Activated CD4-positive, alpha-beta T cell treated with anti-CD3 and anti-CD28 coated beads for 4 hours (primary cell): ENCODE measurements at regions not wholly inside any gene's neighbourhood (a gene's known extent, or its start where the extent isn't known, plus 50 kb on each side); places are given as distances from the start of the nearest gene placed in this dataset.
A peak's percentile ranks its signal among the peaks of the same experiment; 100 is the strongest.

Source experiments
- DNase-seq, 2 donors: peaks; one replicate each; pipeline ENCODE4 v3.0.0-alpha.2; 2020

DNA sequence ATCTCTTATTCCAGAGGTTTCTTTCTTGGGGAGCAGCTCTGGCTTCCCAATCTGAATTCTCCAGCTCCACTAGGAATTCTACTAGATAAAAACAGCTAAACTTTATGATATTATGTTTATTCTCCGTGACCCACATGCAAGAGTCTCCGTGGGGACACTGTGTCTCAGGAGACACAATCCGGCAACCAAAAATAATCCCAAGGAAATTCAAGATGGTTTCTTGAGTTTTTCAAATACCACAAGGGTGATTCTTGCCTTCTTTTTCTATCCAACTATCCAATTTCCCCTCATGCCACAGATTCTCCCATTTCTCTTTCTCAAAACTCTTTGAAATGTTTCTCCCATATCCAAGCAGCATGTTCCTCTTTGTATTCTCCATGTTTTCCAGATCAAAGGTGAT, 103.1 kb downstream of the FAS start:
- DNase-seq: no peak

- DNase-seq: no peak
Observed at GRCh38 chr10:89092981-89093380, 102.4 kb downstream of the FAS start.

DNA sequence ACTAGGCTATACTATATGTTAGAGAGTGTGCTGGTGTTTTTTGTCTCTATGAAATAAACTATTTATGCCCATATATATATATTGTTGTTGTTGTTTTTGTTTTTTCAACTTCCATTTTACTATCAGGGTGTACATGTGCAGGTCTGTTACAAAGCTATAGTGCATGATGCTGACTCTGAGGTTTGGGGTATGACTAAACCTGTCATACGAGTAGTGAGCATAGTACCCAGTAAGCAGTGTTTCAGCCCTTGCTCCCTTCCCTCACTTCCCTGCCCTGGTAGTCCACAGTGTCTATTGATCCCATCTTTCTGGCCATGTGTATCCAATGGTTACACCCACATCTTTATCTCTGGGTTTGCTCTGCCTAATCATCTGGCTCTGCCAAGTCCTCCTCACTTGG, 101.8 kb downstream of the FAS start:
- no peak for DNase-seq

GRCh38 chr10:89091496-89091895, 100.9 kb downstream of the FAS start:
- no peak for DNase-seq

GRCh38 chr10:89090756-89091445, 100.3 kb downstream of the FAS start:
- no peak for DNase-seq

- DNase-seq: peak in 1 of 2 donors; percentile 9
Observed at GRCh38 chr10:89086801-89087521, 96.4 kb downstream of the FAS start.

- no peak for DNase-seq
Observed at GRCh38 chr10:89085153-89085552, 94.6 kb downstream of the FAS start.

DNA sequence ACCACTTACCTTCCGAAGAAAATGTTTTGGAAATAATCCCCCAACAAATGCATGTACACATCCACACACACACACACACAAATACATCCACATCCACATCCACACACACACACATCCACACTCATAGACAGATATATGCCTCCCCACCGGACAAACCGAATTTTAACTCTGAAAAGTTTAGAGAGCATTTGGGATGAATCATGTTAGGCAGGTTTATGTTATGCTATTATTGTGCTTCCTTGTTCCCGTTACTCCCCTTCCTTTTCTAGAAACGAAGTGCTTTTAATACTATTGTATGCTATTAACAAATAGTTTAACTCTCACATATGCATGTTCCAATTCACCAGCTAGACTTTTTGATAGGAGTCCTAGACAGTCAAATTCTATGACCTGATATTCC, 91.5 kb downstream of the FAS start:
- no peak for DNase-seq

GRCh38 chr10:89080660-89081059, 90.1 kb downstream of the FAS start:
- DNase-seq: no peak

DNA sequence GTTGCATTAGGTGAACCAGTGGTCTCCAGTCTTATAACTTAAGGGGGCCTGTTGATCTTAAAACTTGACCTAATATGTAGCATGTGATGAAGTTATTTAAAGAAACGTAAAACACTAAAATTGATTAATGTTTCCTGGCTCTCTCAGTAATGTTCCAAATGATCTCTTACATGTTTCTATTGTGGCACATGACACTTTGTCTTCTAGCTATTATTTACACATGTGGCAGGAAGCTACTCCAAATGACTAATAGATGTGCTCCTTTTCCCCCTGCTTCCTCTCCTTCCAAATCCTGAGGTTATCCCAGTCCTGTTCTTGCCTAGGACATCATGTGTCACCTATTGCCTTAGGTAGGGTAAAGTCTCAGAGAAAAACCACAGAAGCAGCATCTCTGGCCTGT, 89.4 kb downstream of the FAS start:
- DNase-seq: no peak

DNA sequence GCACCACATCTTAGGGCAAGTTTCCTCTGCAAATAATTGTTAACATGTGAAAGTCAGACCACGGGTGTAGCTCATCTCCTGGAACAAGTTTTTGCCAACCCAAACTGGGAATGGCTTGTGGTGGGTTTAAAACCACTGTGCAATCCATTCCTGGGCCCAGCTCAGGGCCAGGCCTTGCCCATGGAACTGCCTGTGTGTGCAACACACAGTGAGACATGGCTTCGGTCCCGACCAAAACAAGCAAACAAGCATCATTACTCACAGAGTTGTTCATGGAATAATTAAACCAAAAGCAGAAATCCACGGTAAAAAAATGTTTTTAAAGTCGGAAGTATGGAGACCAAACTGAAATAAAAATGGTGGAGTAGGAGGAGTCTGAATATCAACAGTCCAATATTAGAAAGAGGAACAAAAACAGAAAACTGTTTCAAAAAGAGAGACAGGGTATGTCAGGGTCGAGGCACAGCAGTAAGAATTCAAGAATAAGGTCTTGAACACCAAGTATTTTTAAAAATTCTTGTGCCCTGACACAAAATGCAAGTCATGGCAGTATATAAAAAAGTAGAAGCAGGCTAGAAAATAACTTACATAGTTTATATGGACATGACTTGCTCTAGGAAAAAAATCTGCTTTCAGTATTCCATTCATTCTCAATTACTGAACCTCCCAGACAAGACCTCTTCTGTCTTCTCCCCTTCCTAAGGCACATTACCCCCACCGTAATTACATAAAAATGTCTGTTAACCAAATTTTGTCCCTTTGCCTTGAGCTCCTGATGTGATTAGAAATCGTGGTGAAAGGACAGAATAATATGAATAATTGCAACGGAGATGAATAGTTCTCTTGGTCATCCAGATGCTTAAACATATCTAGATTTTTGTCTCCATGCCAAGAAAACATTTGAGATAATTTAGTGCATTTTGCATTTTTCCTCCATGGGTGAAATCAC, 88.4 kb downstream of the FAS start:
- DNase-seq: no peak

GRCh38 chr10:89076120-89076519, 85.5 kb downstream of the FAS start:
- no peak for DNase-seq

GRCh38 chr10:89075631-89076030, 85.0 kb downstream of the FAS start:
- DNase-seq: no peak

DNA sequence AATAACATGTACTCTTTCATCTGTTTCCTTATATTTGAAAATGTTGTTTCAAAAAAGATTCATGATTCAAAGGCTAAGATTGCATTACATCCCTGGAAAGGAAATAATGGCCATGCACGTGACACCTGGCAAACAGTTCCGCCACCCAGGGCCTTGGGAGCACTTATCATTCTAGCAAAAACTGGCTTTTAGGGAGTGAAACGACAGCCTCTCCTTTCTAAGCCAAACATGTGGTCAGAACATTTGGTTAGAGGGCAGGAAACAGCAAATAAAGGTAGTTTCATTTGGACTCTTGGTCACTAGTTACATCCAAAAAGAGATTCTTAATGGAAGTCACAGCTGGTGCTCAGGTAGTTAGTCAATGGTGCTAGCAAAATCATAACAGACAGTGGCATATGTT, 83.5 kb downstream of the FAS start:
- no peak for DNase-seq

DNA sequence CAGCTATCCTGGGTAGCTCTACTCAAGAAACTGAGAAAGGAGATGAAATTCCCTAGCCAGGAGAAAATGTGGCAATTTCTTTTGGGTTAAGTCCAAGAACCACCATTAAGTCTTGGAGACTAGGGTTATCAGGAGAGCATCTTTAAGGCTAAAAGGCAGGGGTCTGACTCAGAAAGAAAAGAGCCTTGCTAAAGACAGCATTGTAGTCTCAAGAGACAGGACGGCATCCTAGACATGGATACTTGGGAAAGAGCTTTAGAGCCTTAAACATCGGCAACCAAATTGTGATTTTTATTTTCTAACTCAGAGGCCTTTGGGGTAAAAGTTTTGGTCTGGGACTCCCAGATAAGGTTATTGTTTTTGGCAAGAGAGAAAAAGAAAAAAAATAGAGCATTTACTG, 83.1 kb downstream of the FAS start:
- no peak for DNase-seq

DNA sequence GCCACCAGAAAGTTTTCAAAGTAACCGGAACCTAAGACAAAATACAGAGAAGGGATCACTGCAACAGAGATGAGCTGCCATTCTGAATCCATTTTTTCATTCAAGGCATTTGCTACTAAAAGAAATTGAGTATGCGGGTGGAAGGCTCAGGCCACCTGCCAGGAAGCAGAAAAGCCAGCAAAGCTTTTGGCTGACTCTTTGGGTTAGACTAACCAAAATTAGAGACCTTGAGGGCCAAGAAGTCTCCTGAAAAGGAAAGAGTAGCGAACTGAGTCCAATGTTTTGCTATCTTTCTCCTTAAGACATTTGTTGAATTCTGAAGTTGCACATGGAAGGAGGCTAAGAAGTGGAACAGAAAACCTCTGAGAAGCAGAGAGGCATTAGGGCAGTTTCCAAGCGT, 79.0 kb downstream of the FAS start:
- DNase-seq: no peak
